PC-3 (cell line): ENCODE measurements at regions not wholly inside any gene's neighbourhood (a gene's known extent, or its start where the extent isn't known, plus 50 kb on each side); places are given as distances from the start of the nearest gene placed in this dataset.

ENCODE experiments used
- CTCF ChIP-seq: fragments of 300-600 bp; sonication (generic); conservative IDR thresholded peaks from 2 replicates; pipeline ENCODE4 v1.5.1; 2017; ENCODE audit warnings: antibody characterized with exemption, low read depth, mild to moderate bottlenecking, low read length
- EZH2 ChIP-seq: fragments of 300-600 bp; sonication (generic); IDR thresholded peaks from one replicate; pipeline ENCODE4 v1.6.1; 2017; ENCODE audit warnings: antibody characterized with exemption, mild to moderate bottlenecking, low read length; ENCODE audit not compliant: unreplicated experiment

DNA sequence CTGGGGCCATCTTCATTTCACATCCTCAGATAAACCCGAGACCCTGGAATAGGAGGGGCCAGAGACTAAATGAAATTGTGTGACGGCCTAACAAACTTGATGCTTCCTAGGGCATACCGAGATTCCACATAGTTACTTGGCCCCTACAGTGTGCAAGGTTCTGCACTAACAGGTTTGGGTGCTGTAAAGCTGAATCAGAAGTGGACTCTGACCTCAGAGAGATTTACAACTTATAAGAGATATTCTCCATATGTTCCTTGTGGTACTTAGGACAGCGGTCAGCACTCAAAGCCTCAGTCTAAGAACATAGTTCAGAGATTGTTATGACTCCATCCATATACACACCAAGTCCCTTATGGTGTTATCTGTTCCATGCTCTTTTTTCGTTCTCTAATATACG is 55.1 kb upstream of the FHIP2A start:
- TF ChIP-seq EZH2 (no peak), CTCF (no peak)
